Muscle of back (tissue), 3 donors: ENCODE measurements at regions not wholly inside any gene's neighbourhood (a gene's known extent, or its start where the extent isn't known, plus 50 kb on each side); places are given as distances from the start of the nearest gene placed in this dataset.
"Not testable (repeated sequence)": the region's sequence is repeated elsewhere in the genome, so short reads cannot be mapped to it uniquely, and the experiment has no call there.

ENCODE experiments used
- DNase-seq, 3 donors: peaks; one replicate each; pipeline versions ENCODE4 v3.0.0 to v3.0.0-alpha.2; 2013

- no peak for DNase-seq
These were observed 244.6 kb upstream of the HNRNPA3 start for GRCh38 chr2:176967911-176968450.

GRCh38 chr2:176969642-176970359, 242.8 kb upstream of the HNRNPA3 start:
- no peak for DNase-seq

GRCh38 chr2:176976736-176977685, 235.6 kb upstream of the HNRNPA3 start:
- peak in 1 of 3 donors; percentile 46 for DNase-seq

- no peak for DNase-seq
These were observed 233.7 kb upstream of the HNRNPA3 start for GRCh38 chr2:176978921-176979320.

- no peak for DNase-seq
These were observed 232.4 kb upstream of the HNRNPA3 start for GRCh38 chr2:176979981-176980710.

GRCh38 chr2:176984987-176985386, 227.6 kb upstream of the HNRNPA3 start:
- no peak for DNase-seq

- DNase-seq, result no peak
These were observed 226.7 kb upstream of the HNRNPA3 start for GRCh38 chr2:176985871-176986270.

- DNase-seq, result no peak
These were observed 226.1 kb upstream of the HNRNPA3 start for GRCh38 chr2:176986487-176986886.

GRCh38 chr2:176991411-176991810, 221.2 kb upstream of the HNRNPA3 start:
- DNase-seq, result no peak

- peak; percentile 68 to 93 (median 85) for DNase-seq
These were observed 215.4 kb upstream of the HNRNPA3 start for GRCh38 chr2:176997074-176997791.

- DNase-seq, result no peak
These were observed 214.8 kb upstream of the HNRNPA3 start for GRCh38 chr2:176997792-176998169.

- DNase-seq, result peak; percentile 68 to 92 (median 77)
These were observed 213.3 kb upstream of the HNRNPA3 start for GRCh38 chr2:176999301-176999700.

GRCh38 chr2:177000061-177000714, 212.4 kb upstream of the HNRNPA3 start:
- no peak for DNase-seq

GRCh38 chr2:177000715-177001072, 211.9 kb upstream of the HNRNPA3 start:
- DNase-seq, result no peak

- no peak for DNase-seq
These were observed 211.3 kb upstream of the HNRNPA3 start for GRCh38 chr2:177001334-177001733.

GRCh38 chr2:177002983-177003382, 209.6 kb upstream of the HNRNPA3 start:
- no peak for DNase-seq

GRCh38 chr2:177007726-177008125, 204.9 kb upstream of the HNRNPA3 start:
- DNase-seq, result not testable (repeated sequence)

- not testable (repeated sequence) for DNase-seq
These were observed 203.9 kb upstream of the HNRNPA3 start for GRCh38 chr2:177008662-177009061.

GRCh38 chr2:177010146-177010545, 202.4 kb upstream of the HNRNPA3 start:
- no peak for DNase-seq

- peak in 1 of 3 donors; percentile 51 for DNase-seq
These were observed 201.7 kb upstream of the HNRNPA3 start for GRCh38 chr2:177010861-177011260.

- DNase-seq, result peak in 1 of 3 donors; percentile 74
These were observed 197.6 kb upstream of the HNRNPA3 start for GRCh38 chr2:177014946-177015345.
